HepG2 (cell line): ENCODE measurements at regions not wholly inside any gene's neighbourhood (a gene's known extent, or its start where the extent isn't known, plus 50 kb on each side); places are given as distances from the start of the nearest gene placed in this dataset.

Experiments used
- CEBPB ChIP-seq: IDR thresholded peaks from 2 replicates; pipeline ENCODE4 v1.6.1; 2011; ENCODE audit warnings: low read depth, low read length, improper control_type of control experiment, borderline replicate concordance
- CTCF ChIP-seq: sonication (generic); formaldehyde crosslinking; IDR thresholded peaks from 2 replicates; pipeline ENCODE4 v1.5.0; 2020; ENCODE audit warnings: mild to moderate bottlenecking, missing genetic modification reagents, moderate library complexity
- EEA1 ChIP-seq: sonication (generic); formaldehyde crosslinking; IDR thresholded peaks from 2 replicates; pipeline ENCODE4 v1.5.1; 2020; ENCODE audit warnings: mild to moderate bottlenecking, missing genetic modification reagents, borderline replicate concordance
- RXRB ChIP-seq: IDR thresholded peaks from 2 replicates; pipeline ENCODE4 v1.6.1; 2016; ENCODE audit warnings: borderline replicate concordance, missing genetic modification reagents, missing compliant biosample characterization
- SMAD1 ChIP-seq: sonication (generic); formaldehyde crosslinking; IDR thresholded peaks from 2 replicates; pipeline ENCODE4 v1.4.0; 2020; ENCODE audit warnings: missing genetic modification reagents, low read depth, mild to moderate bottlenecking, borderline replicate concordance
- ZKSCAN1 ChIP-seq: fragments of 150-350 bp; IDR thresholded peaks from 2 replicates; pipeline ENCODE4 v1.6.1; 2014; ENCODE audit warnings: low read length

DNA sequence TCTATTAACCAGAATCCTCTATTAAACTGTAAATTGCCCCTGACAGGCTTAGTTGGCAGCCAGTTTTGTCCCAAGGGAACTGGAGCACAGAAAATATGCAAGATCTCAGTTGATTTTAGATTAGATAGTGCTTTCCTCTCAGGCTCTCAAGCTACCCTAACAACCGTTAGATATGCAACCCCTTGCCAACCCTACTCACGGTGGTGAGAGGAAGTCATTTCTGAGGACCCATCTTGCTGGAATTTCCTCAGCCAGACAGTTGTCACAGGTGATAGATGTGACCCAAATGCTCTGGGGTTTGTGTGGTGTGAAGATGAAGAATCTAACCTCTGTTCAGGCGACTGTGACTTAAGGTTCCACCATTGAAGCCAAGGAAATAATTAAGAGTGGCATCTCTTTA lies 447.1 kb downstream of the MID1IP1 start:
- TF ChIP-seq ZKSCAN1: no peak
- TF ChIP-seq EEA1 (CRISPR knock-in tag): no peak
- TF ChIP-seq CEBPB: no peak
- no peak for TF ChIP-seq CTCF
- TF ChIP-seq SMAD1 (CRISPR knock-in tag): no peak
- no peak for TF ChIP-seq RXRB (CRISPR knock-in tag)
